ENCODE measurements at regions not wholly inside any gene's neighbourhood (a gene's known extent, or its start where the extent isn't known, plus 50 kb on each side); places are given as distances from the start of the nearest gene placed in this dataset.

DNA sequence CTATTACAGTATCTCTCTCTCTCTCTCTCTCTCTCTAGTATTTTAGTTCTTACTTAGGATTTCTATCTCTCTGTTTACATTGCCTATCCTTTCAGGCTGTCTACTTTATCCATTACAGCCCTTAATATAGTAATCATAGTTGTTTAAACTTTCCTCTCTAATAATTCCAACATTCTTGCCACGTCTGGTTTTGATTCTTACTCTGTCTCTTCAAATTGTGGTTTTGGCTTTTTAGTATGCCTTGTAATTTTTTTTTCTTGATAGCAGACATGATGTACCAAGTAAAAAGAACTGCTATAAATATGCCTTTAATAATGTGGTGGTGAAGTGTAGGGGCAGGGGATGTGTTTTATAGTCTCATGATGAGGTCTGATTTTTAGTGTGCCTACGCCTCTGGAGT lies 1809.5 kb upstream of the CELF4 start:
- H3K27me3 ChIP-seq = no peaks in the 10 kb centered on the region
- no peak overlapping the region for H3K4me3 ChIP-seq
- DNase-seq = no peak
- 56% methylated on average over 2 of the region's 2 CpGs for WGBS (ENCODE audit: insufficient coverage, low coverage, low lambda C conversion rate, missing lambda C conversion rate)
- H3K27ac ChIP-seq = no peak overlapping the region
- TF ChIP-seq, protein P1, sequence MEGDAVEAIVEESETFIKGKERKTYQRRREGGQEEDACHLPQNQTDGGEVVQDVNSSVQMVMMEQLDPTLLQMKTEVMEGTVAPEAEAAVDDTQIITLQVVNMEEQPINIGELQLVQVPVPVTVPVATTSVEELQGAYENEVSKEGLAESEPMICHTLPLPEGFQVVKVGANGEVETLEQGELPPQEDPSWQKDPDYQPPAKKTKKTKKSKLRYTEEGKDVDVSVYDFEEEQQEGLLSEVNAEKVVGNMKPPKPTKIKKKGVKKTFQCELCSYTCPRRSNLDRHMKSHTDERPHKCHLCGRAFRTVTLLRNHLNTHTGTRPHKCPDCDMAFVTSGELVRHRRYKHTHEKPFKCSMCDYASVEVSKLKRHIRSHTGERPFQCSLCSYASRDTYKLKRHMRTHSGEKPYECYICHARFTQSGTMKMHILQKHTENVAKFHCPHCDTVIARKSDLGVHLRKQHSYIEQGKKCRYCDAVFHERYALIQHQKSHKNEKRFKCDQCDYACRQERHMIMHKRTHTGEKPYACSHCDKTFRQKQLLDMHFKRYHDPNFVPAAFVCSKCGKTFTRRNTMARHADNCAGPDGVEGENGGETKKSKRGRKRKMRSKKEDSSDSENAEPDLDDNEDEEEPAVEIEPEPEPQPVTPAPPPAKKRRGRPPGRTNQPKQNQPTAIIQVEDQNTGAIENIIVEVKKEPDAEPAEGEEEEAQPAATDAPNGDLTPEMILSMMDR (IDR thresholded peaks at IDR 0.05) = no peak
- TF ChIP-seq POLR2A (IDR thresholded peaks at IDR 0.05) = no peak
- no peak for ATAC-seq
- intact Hi-C loops (cut with DNase I) = no loop called here
- H3K9me3 ChIP-seq = no peaks in the 10 kb centered on the region
- H3K4me1 ChIP-seq = no peaks in the 10 kb centered on the region
- H3K36me3 ChIP-seq = no peaks in the 10 kb centered on the region

DNA sequence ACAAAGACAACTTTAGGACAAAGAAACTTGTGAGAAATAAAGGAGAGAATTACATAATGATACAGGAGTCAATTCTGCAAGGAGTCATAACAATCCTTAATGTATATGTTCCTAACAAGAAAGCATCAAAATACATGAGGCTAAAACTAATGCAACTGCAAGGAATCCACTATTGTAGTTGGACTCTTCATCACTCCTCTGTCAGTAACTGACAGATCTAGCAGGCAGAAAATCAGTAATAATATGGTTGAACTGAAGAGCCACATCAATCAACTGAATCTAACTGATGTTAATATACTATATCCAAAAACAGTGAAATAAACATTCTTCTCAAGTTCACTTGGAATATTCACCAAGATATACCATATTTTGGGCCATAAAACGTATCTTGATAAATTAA lies 1806.4 kb upstream of the CELF4 start:
- peaks cover 0 to 3% (median 0%) of the 10 kb centered on the region in 4 donors for H3K4me1 ChIP-seq
- H3K27me3 ChIP-seq = no peaks in the 10 kb centered on the region
- DNase-seq (no peak), ATAC-seq (no peak)
- TF ChIP-seq, protein P1 (IDR thresholded peaks at IDR 0.05) = no peak
- no peak for TF ChIP-seq POLR2A (IDR thresholded peaks at IDR 0.05)
- no peaks in the 10 kb centered on the region for H3K36me3 ChIP-seq
- H3K9me3 ChIP-seq = no peaks in the 10 kb centered on the region
- H3K27ac ChIP-seq = no peak overlapping the region
- intact Hi-C loops (cut with DNase I) = no loop called here
- no peak overlapping the region for H3K4me3 ChIP-seq
- WGBS (ENCODE audit: insufficient coverage, low coverage, low lambda C conversion rate, missing lambda C conversion rate) = 54% methylated on average over 1 of the region's 1 CpG

DNA sequence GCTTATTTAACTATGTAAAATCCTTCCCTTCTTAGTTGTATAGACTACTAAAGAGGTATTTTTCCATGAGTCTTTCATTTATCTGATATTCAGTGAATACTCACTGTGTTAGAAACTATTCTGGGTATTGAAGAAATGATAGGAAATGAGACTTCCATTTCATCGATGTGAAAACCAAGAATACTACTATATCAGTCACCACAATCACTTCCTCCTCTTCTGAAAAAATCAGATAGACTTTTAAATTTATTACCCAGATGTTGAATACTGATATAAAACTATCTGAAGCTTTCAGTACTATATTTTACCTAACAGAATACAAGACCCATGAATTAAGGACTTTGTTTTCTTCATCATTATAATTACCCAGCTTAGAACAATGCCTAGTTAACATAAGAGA lies 1801.1 kb upstream of the CELF4 start:
- 58% methylated on average over 1 of the region's 1 CpG for WGBS (ENCODE audit: insufficient coverage, low coverage, low lambda C conversion rate, missing lambda C conversion rate)
- Histone ChIP-seq H3K4me3 (no peak overlapping the region), H3K27ac (no peak overlapping the region), H3K27me3 (no peaks in the 10 kb centered on the region), H3K9me3 (no peaks in the 10 kb centered on the region), H3K4me1 (peaks cover 0 to 3% (median 0%) of the 10 kb centered on the region in 4 donors), H3K36me3 (no peaks in the 10 kb centered on the region)
- no peak for TF ChIP-seq POLR2A (IDR thresholded peaks at IDR 0.05)
- TF ChIP-seq, protein P1 (IDR thresholded peaks at IDR 0.05) = no peak
- ATAC-seq = no peak
- no peak for DNase-seq
- intact Hi-C loops (cut with DNase I) = no loop called here

DNA sequence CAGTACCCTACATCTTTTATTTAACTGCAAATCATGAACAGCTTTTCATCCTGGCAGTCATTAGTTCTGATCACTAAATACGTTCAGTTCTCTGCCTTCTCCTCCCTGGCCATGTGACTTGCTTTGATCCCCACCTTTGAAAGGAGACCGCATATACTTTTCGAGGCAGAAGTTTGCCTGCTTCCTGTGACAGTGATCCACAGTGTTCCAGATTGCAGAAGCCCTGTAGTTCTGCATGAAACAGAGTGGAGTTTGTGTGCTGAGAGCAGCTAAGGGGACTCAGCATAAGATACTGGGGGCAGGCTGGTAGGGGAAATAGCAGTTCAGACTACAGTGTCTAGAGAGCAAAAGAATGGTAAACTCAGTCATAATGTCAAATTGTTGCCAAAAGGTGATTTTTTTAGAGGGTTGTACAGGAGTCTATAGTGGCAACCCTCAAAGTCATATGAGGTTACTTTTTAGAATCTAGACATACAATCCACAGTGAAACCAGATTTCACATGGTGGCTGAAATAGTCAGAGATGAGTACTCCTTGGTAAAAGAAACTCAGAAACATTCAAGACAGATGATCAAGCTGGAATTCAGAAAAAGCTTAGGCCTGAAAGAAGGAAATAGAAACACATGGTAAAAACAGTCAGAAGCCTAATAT lies 1800.4 kb upstream of the CELF4 start:
- ATAC-seq = no peak
- H3K4me1 ChIP-seq = peaks cover 0 to 3% (median 0%) of the 10 kb centered on the region in 4 donors
- no peaks in the 10 kb centered on the region for H3K36me3 ChIP-seq
- no peak for DNase-seq
- no peaks in the 10 kb centered on the region for H3K9me3 ChIP-seq
- TF ChIP-seq POLR2A (IDR thresholded peaks at IDR 0.05) = no peak
- TF ChIP-seq, protein P1 (IDR thresholded peaks at IDR 0.05) = no peak
- intact Hi-C loops (cut with DNase I) = no loop called here
- H3K27ac ChIP-seq = no peak overlapping the region
- no peaks in the 10 kb centered on the region for H3K27me3 ChIP-seq
- no peak overlapping the region for H3K4me3 ChIP-seq
- 61% methylated on average over 3 of the region's 3 CpGs for WGBS (ENCODE audit: insufficient coverage, low coverage, low lambda C conversion rate, missing lambda C conversion rate)
